ENCODE measurements at regions not wholly inside any gene's neighbourhood (a gene's known extent, or its start where the extent isn't known, plus 50 kb on each side); places are given as distances from the start of the nearest gene placed in this dataset.
A peak's percentile ranks its signal among the peaks of the same experiment; 100 is the strongest.
"Not testable (repeated sequence)": the region's sequence is repeated elsewhere in the genome, so short reads cannot be mapped to it uniquely, and the experiment has no call there.

GRCh38 chr4:170721812-170722373, 632.1 kb upstream of the AADAT start:
- no peak for DNase-seq (ENCODE audit: low read depth)

- no peak for DNase-seq (ENCODE audit: low read depth)
Observed at GRCh38 chr4:170716868-170717267, 627.1 kb upstream of the AADAT start.

DNA sequence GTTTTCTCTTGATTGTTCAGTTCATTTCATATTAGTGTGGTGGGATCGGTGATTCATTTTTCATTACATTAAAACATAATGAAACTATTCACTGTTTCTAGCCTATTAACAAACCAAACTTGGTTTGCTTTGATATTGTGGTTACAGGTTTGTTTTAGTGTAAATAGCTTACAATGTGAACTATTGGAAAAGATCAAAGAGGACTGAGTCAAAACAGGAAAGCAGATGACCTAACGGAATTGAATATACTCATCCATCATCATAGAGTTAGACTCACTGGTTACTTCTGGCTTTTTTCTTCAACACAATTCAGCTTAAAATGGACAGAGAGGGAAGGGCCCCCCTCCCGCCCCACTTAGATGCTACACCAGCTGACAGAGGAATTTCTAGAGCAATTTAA, 616.2 kb upstream of the AADAT start:
- DNase-seq (ENCODE audit: low read depth), result no peak

GRCh38 chr4:170700064-170700463, 610.3 kb upstream of the AADAT start:
- no peak for DNase-seq (ENCODE audit: low read depth)

GRCh38 chr4:170698334-170698733, 608.6 kb upstream of the AADAT start:
- DNase-seq (ENCODE audit: low read depth), result no peak

DNA sequence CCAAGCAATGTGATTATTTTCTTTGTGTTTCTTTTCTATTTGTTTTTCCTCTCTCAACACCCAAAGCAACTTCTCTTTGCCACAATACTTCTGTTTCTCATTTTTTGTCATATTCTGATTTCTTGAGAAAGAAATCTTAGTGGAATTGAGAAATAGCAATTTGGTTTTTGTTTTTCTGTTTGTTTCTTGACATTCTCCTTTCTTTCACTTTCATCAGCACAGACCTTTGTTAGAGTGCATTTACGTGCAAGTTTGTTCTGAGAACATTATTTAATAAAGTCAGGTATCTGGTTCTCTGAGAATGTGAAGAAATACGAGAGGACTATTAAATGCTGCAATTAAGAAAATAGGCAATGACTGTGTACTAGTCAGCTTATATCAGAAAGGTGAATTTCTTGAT, 608.1 kb upstream of the AADAT start:
- no peak for DNase-seq (ENCODE audit: low read depth)

GRCh38 chr4:170697045-170697444, 607.3 kb upstream of the AADAT start:
- DNase-seq (ENCODE audit: low read depth), result no peak

- no peak for DNase-seq (ENCODE audit: low read depth)
Observed at GRCh38 chr4:170691168-170691567, 601.4 kb upstream of the AADAT start.

DNA sequence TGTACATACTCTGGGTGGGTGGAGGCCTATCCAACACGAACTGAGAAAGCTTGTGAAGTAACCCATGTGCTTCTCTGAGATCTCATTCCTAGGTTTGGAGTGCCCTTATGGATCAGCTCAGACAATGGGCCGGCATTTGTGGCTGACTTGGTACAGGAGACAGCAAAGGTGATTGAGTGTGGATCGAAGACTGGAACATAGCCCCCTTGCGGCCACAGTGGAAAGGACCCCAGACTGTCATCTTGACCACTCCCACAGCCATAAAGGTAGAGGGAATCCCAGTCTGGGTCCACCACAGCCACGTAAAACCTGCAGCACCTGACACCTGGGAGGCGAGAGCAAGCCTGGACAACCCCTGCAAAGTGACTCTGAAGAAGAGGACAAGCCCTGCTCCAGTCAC, 598.0 kb upstream of the AADAT start:
- DNase-seq (ENCODE audit: low read depth), result no peak

GRCh38 chr4:170685701-170686100, 595.9 kb upstream of the AADAT start:
- DNase-seq (ENCODE audit: low read depth), result not testable (repeated sequence)

DNA sequence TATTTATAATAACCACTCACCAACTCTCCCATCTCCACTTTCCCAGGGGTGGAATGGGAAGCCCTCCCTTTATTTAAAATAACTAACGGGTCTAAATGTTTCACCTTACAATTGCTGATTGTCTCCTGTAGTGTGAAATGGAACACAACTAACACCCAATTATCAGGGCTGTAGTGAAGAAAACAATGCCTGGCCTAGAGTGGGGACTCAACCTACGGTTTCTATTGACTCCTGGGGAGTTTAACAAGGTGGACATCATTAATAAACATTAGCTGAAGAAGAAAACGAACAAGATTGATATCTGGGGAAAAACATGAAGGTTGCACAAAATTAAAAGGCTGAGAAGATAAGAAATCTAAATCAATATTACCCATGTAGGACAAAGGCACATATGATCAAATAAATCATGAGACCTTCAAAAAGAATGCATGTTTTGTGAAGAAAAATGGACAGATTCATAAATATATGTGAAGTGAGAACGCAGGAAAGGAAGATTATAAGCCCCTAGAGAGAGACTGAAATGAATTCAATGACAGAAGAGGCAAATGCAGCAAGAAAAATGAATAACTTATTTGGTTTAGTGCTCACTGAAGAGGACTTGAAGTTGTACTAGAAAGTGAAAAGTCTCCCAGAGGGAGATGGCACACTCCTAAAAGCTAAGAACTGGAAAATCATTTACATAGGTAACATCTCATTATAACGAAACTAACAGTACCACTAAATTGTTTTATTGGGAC, 593.0 kb upstream of the AADAT start:
- DNase-seq (ENCODE audit: low read depth), result no peak

- not testable (repeated sequence) for DNase-seq (ENCODE audit: low read depth)
Observed at GRCh38 chr4:170682087-170682486, 592.3 kb upstream of the AADAT start.

- DNase-seq (ENCODE audit: low read depth), result peak; percentile 61
Observed at GRCh38 chr4:170675568-170676262, 586.0 kb upstream of the AADAT start.

DNA sequence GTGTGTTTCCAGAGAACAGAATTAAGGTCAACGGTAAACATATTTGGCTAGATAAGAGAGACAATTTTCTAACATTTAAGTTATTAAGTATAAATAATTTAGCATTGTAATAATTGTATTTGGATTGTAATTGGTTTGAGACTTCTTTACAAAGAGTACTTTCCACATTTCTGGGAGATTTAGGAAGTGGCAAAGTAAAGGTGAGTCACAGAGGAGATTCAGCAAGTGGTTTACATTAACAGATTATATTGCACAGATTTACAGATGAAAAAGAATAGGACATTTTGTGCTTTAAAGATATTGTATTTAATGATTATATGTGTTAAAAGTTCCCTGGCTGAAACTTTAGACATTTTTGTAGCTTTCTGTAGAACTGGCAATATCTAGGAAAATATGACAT, 584.4 kb upstream of the AADAT start:
- DNase-seq (ENCODE audit: low read depth), result peak; percentile 34

DNA sequence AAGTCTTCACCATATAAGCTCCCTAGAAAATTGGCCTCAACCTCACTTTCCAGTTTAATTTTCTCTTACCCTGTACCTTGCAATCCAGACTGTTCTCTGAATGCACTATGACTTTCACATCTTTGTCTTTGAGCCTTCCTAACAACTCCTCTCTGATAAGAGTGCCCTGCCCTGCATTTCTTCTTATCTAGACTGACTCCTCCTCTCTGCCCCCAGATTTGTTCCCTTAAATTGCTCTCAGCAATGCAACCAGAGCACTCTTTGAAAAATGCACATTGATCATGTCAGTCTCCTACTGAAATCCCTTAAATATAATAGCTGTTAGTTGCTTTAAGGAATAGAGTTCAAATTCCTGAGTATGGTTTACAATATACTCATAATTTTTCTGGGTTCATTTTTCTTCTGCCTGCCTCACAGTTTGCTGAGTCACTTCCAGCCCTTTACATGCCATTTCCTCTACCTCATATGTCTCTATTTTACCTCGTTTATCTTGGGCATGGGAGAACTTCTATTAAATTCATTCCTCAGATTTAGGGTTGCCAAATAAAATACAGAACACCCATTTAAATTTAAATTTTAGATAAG, 582.7 kb upstream of the AADAT start:
- DNase-seq (ENCODE audit: low read depth), result peak; percentile 56

DNA sequence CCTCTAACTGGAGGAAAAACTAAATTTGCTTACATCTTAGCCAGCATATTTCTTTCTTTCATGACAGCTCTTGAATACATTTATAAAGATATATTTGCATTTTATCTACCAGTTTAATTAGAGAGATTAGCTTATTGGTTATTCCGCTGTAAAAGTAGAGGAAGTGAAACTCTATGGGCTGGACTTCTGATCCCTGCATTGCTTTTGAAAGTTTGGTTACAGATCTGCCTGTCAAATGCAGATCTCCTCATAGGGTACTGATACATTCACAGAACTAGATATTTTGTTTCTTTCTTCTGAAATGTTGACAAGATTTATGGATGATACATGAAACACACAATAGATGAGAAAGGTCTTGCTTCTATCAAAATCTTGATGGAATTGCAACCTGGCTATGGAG, 581.4 kb upstream of the AADAT start:
- no peak for DNase-seq (ENCODE audit: low read depth)

- DNase-seq (ENCODE audit: low read depth), result no peak
Observed at GRCh38 chr4:170667814-170668213, 578.1 kb upstream of the AADAT start.

DNA sequence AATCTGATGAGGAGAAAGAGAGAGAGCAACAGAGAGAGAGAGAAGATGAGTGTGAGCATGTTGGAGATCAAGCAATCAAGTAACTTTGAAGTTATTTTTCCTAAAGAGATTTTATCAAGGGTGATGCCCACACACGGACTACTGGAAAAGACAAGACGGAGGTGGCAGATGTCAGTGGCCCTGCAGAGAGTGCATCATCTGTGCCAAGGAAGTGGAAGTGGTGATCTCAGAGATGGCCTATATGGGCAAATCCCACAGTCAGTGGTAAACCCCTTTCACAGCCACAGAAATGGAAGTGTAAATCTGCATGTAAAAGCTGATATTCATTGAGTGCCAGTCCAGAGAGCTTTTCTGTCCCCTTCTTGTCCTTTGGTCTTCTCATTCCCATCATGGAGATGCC, 577.2 kb upstream of the AADAT start:
- no peak for DNase-seq (ENCODE audit: low read depth)

- no peak for DNase-seq (ENCODE audit: low read depth)
Observed at GRCh38 chr4:170662250-170662649, 572.5 kb upstream of the AADAT start.

DNA sequence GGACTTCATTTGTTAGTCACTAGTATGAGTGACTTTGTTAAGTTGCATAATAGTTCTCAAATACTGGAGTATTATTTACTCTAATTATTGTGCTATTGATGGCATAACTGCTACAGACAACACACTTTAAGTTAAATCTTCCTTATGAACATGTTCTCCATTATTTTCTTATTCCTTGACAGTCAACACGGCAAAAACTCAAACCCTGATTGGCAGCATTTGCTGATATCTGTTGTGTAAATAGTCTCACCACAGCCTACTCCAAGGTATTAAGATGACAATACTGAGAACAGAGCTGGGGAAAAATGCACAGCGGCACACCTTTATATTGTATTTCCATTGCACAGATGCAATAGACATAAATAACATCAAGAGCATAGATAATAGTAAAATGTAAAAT, 568.0 kb upstream of the AADAT start:
- DNase-seq (ENCODE audit: low read depth), result no peak

DNA sequence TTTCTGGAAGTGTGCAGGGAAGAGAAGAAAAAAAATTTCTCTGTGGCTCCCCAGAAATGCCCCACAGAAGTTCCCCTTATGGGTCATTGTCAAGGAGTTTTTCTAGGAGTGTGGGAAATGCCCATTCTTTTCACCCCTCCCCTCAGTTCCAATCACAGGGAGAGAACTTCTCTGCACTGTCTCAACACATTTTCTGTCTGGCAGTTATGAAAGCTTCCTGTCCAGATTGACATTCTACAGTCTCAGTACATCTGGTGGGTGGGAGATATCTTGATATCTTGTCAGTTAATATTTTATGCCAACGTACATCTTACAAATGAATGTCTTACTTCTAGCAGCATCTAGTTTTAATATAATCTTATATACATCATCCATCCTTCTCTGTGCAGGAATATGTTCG, 566.8 kb upstream of the AADAT start:
- DNase-seq (ENCODE audit: low read depth), result no peak

DNA sequence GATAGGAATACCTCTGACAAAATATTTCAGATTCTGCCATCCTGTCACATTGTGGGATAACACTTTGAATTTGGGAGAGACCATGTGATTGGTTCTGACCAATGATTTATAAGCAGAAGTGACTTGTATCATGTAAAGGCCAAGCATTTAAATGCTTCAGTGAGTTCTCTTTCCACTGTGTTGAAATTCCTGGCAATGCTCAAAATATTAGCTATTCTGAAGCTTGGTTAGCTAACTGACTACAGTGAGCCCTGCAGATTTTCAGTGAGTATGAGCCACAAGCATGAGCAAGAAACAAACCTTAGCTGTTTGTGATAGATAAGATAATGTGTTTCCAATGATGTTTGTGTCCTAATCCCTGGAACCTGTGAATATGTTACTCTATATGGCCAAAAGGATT, 562.8 kb upstream of the AADAT start:
- DNase-seq (ENCODE audit: low read depth), result no peak
